CD14-positive monocyte (primary cell): ENCODE measurements at regions not wholly inside any gene's neighbourhood (a gene's known extent, or its start where the extent isn't known, plus 50 kb on each side); places are given as distances from the start of the nearest gene placed in this dataset.

Experiments
- DNase-seq, 3 donors: peaks; one replicate each; pipeline ENCODE4 v3.0.0-alpha.2; 2011 to 2022
- H2AFZ ChIP-seq: 2 replicates; pipeline ENCODE4 v1.6.0; 2012; ENCODE audit warnings: mild to moderate bottlenecking, low read depth, low read length, inconsistent platforms; ENCODE audit not compliant: insufficient read depth, poor library complexity, severe bottlenecking
- H3K27ac ChIP-seq, 2 donors: 1 replicate in 1 of 2; 2 replicates in 1 of 2; pipeline ENCODE4 v1.5.1; 2012 to 2013; ENCODE audit warnings: low read length in 2 of 2, control low read depth in 1 of 2, inconsistent platforms in 1 of 2, low read depth in 1 of 2, mild to moderate bottlenecking in 1 of 2
- H3K27me3 ChIP-seq, 2 donors: one replicate each; pipeline versions ENCODE4 v1.6.0 to v1.6.1; 2011 to 2013; ENCODE audit warnings: low read length in 2 of 2; ENCODE audit not compliant: control insufficient read depth in 2 of 2, insufficient read depth in 2 of 2
- H3K36me3 ChIP-seq, 2 donors: replicated peaks in 1 of 2; 1 replicate in 1 of 2; 2 replicates in 1 of 2; pipeline versions ENCODE4 v1.5.1 to v1.6.1; 2012 to 2013; ENCODE audit warnings: low read length in 2 of 2, control low read depth in 1 of 2, inconsistent platforms in 1 of 2, mild to moderate bottlenecking in 1 of 2; ENCODE audit not compliant: insufficient read depth in 2 of 2, control insufficient read depth in 1 of 2
- H3K4me1 ChIP-seq, 2 donors: 1 replicate in 1 of 2; 2 replicates in 1 of 2; pipeline versions ENCODE4 v1.5.1 to v1.6.1; 2012 to 2013; ENCODE audit warnings: low read length in 2 of 2, control low read depth in 1 of 2, inconsistent platforms in 1 of 2, mild to moderate bottlenecking in 1 of 2, moderate library complexity in 1 of 2; ENCODE audit not compliant: insufficient read depth in 2 of 2, control insufficient read depth in 1 of 2
- H3K4me2 ChIP-seq: replicated peaks from 2 replicates; pipeline ENCODE3; 2012; ENCODE audit warnings: low read length, moderate library complexity, mild to moderate bottlenecking; ENCODE audit not compliant: poor library complexity, severe bottlenecking; ENCODE audit errors: extremely low read depth
- H3K4me3 ChIP-seq, 3 experiments: fragments of 200-600 bp in 1 of 3; sonication (generic) in 1 of 3; replicated peaks in 1 of 3; 1 replicate in 2 of 3; 2 replicates in 1 of 3; pipeline ENCODE4 v1.5.1; 2011 to 2013; ENCODE audit warnings: low read length in 3 of 3, mild to moderate bottlenecking in 3 of 3, control low read depth in 2 of 3, low read depth in 2 of 3, inconsistent platforms in 1 of 3, moderate library complexity in 1 of 3
- H3K79me2 ChIP-seq: 2 replicates; pipeline ENCODE4 v1.6.0; 2012; ENCODE audit warnings: mild to moderate bottlenecking, control low read depth, inconsistent platforms, low read length, moderate library complexity; ENCODE audit not compliant: insufficient read depth
- H3K9ac ChIP-seq: 2 replicates; pipeline ENCODE4 v1.6.0; 2017; ENCODE audit warnings: low read length, mild to moderate bottlenecking; ENCODE audit not compliant: insufficient read depth, poor library complexity, severe bottlenecking
- H3K9me3 ChIP-seq, 2 donors: replicated peaks in 1 of 2; 1 replicate in 1 of 2; 2 replicates in 1 of 2; pipeline versions ENCODE4 v1.5.1 to v1.6.1; 2012 to 2013; ENCODE audit warnings: low read length in 2 of 2, control low read depth in 1 of 2; ENCODE audit not compliant: control insufficient read depth in 1 of 2, insufficient read depth in 1 of 2
- H4K20me1 ChIP-seq: 2 replicates; pipeline ENCODE4 v1.6.0; 2012; ENCODE audit warnings: mild to moderate bottlenecking, low read length, control low read depth, moderate library complexity; ENCODE audit not compliant: insufficient read depth
- H3K27ac Mint-ChIP-seq, 7 donors: one replicate each; pipeline ENCODE4 v1.8.0; 2020; ENCODE audit warnings: mild to moderate bottlenecking in 7 of 7, mixed read lengths in 7 of 7, moderate library complexity in 6 of 7, inconsistent platforms in 2 of 7
- H3K27me3 Mint-ChIP-seq, 3 donors: one replicate each; pipeline ENCODE4 v1.8.0; 2021 to 2022; ENCODE audit warnings: low read depth in 3 of 3, mild to moderate bottlenecking in 3 of 3, mixed read lengths in 3 of 3, moderate library complexity in 3 of 3, inconsistent platforms in 1 of 3
- H3K36me3 Mint-ChIP-seq, 2 donors: one replicate each; pipeline ENCODE4 v1.8.0; 2020; ENCODE audit warnings: mixed read lengths in 2 of 2, inconsistent platforms in 1 of 2, mild to moderate bottlenecking in 1 of 2
- H3K4me1 Mint-ChIP-seq: one replicate; pipeline ENCODE4 v1.8.0; 2020; ENCODE audit warnings: mild to moderate bottlenecking, mixed read lengths
- H3K4me3 Mint-ChIP-seq, 2 donors: one replicate each; pipeline ENCODE4 v1.8.0; 2020; ENCODE audit warnings: mild to moderate bottlenecking in 2 of 2, mixed read lengths in 2 of 2, moderate library complexity in 1 of 2
- H3K9me3 Mint-ChIP-seq, 7 donors: one replicate each; pipeline ENCODE4 v1.8.0; 2020 to 2022; ENCODE audit warnings: mixed read lengths in 7 of 7, mild to moderate bottlenecking in 6 of 7, moderate library complexity in 6 of 7, inconsistent platforms in 2 of 7
- WGBS: methylation state at CpG from one replicate; pipeline ENCODE4 v1.1.5; 2013; ENCODE audit warnings: missing lambda C conversion rate; ENCODE audit not compliant: insufficient coverage; 5-methylcytosine and 5-hydroxymethylcytosine counted together
- intact Hi-C, 2 donors: fragments of 100-400 bp; cut with micrococcal nuclease; formaldehyde crosslinking; loops; one replicate each; pipeline versions ENCODE4 v1.15.0 to v1.15.1; 2023
- TF ChIP-seq, protein P1 (sequence below): fragments of 200-600 bp; IDR thresholded peaks from one replicate; pipeline ENCODE4 v1.8.0; 2022; ENCODE audit warnings: antibody characterized with exemption, mild to moderate bottlenecking

DNA sequence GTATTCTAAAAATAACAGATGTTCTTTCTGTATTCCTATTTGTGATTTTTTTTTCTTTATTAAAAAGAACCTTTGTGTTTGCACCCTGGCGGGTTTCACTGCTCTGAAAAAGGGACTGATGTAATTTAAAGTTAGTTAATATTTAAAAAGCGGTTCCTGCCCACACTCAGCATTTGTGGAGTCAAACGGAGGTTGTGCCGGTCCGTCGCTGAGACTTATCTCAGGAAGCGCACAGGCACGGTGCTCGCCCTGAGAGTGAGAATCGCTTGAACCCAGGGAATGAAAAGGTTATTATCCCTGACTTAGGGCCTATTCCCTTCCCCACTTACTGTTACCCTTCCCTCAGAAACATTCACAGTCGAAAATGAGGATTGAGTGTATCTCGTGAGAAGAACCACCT is 366.7 kb downstream of the THBS2 start:
- 100% methylated on average over 2 of the region's 12 CpGs for WGBS
- H3K4me1 Mint-ChIP-seq: peaks cover 7% of the 10 kb centered on the region
- Histone ChIP-seq H3K27ac (no peak overlapping the region), H3K9me3 (no peaks in the 10 kb centered on the region), H4K20me1 (no peaks in the 10 kb centered on the region), H3K79me2 (no peaks in the 10 kb centered on the region), H3K4me1 (no peaks in the 10 kb centered on the region), H3K4me3 (no peak overlapping the region), H2AFZ (no peak overlapping the region), H3K27me3 (peaks cover 0 to 6% of the 10 kb centered on the region in 2 donors), H3K4me2 (no peak overlapping the region), H3K9ac (no peak overlapping the region), H3K36me3 (no peaks in the 10 kb centered on the region)
- TF ChIP-seq, protein P1, sequence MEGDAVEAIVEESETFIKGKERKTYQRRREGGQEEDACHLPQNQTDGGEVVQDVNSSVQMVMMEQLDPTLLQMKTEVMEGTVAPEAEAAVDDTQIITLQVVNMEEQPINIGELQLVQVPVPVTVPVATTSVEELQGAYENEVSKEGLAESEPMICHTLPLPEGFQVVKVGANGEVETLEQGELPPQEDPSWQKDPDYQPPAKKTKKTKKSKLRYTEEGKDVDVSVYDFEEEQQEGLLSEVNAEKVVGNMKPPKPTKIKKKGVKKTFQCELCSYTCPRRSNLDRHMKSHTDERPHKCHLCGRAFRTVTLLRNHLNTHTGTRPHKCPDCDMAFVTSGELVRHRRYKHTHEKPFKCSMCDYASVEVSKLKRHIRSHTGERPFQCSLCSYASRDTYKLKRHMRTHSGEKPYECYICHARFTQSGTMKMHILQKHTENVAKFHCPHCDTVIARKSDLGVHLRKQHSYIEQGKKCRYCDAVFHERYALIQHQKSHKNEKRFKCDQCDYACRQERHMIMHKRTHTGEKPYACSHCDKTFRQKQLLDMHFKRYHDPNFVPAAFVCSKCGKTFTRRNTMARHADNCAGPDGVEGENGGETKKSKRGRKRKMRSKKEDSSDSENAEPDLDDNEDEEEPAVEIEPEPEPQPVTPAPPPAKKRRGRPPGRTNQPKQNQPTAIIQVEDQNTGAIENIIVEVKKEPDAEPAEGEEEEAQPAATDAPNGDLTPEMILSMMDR: no peak
- H3K36me3 Mint-ChIP-seq: no peaks in the 10 kb centered on the region
- intact Hi-C loops: loop anchor here in 1 of 2 donors (10.0 kb wide), 1 partner anchor 512 kb away; no protein-coding TSS in a partner anchor
- H3K27me3 Mint-ChIP-seq: peaks cover 2 to 9% (median 3%) of the 10 kb centered on the region in 3 donors
- H3K9me3 Mint-ChIP-seq: no peaks in the 10 kb centered on the region
- H3K4me3 Mint-ChIP-seq: no peak overlapping the region
- H3K27ac Mint-ChIP-seq: no peak overlapping the region
- DNase-seq: no peak

DNA sequence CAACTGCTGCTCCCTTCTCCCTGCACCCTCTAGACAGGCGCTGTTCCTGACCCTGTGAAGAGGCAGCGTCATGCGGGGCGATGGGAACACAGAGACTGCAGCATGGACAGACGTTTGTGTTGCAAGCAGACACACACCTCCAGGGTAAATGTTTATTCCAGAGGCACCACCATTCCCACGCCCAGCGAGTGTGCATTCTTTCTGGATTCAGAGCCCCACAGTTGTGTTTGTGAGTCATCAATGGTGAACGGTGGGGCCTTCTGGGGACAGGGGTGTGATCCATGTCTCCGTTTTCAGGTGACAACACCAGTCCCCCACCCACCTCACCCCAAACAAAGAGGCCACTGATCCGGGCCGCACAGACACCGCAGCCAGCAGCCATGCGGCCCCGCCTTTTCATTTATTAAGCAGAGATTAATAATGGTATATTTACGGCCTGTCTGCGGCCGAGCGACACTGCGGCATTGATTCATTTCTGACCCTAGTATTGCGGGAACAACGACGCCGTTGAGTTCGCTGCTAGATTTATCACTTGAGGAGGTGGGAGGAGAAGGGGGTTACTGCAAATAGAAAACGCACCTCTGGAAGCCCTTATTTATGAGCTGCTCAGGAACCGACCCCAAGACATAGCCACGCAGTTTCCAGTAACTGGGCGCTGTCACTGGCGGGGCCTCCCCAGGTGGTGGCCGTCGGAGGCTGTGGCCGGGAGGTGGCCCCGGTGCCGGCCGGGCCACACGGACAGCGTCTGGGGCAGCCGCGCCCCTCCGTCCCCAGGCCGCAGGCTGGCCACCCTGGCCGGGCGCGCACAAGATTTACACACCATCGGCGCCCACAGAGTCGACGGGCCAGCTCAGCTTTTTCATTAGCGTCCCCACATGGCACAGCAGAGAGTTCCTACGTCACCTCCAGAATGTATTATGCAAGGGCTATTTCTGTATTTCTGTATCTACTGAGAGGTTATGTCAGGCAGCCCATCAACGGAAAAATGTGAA is 367.6 kb downstream of the THBS2 start:
- TF ChIP-seq, protein P1: no peak
- no peaks in the 10 kb centered on the region for H3K9me3 Mint-ChIP-seq
- peaks cover 7% of the 10 kb centered on the region for H3K4me1 Mint-ChIP-seq
- Histone ChIP-seq H3K79me2 (no peaks in the 10 kb centered on the region), H3K9me3 (no peaks in the 10 kb centered on the region), H3K9ac (no peak overlapping the region), H3K27ac (no peak overlapping the region), H3K27me3 (peaks cover 0 to 6% of the 10 kb centered on the region in 2 donors), H4K20me1 (no peaks in the 10 kb centered on the region), H3K4me2 (no peak overlapping the region), H3K4me3 (no peak overlapping the region), H3K36me3 (no peaks in the 10 kb centered on the region), H2AFZ (no peak overlapping the region), H3K4me1 (no peaks in the 10 kb centered on the region)
- intact Hi-C loops: loop anchor here in 1 of 2 donors (10.0 kb wide), 1 partner anchor 511 kb away; no protein-coding TSS in a partner anchor
- peaks cover 3 to 9% (median 4%) of the 10 kb centered on the region in 3 donors for H3K27me3 Mint-ChIP-seq
- no peak overlapping the region for H3K4me3 Mint-ChIP-seq
- 95% methylated on average over 38 of the region's 51 CpGs for WGBS
- no peak overlapping the region for H3K27ac Mint-ChIP-seq
- DNase-seq: no peak
- H3K36me3 Mint-ChIP-seq: no peaks in the 10 kb centered on the region
